Stimulated activated CD4-positive, alpha-beta T cell treated with anti-CD3 and anti-CD28 coated beads, Interleukin-2, amount 100 ng/mL, for 4 hours (primary cell): ENCODE measurements at regions not wholly inside any gene's neighbourhood (a gene's known extent, or its start where the extent isn't known, plus 50 kb on each side); places are given as distances from the start of the nearest gene placed in this dataset.

Source experiments
- DNase-seq: peaks from one replicate; pipeline ENCODE4 v3.0.0-alpha.2; 2020; ENCODE audit warnings: low read depth

GRCh38 chr10:131635564-131636015, 265.2 kb upstream of the PPP2R2D start:
- no peak for DNase-seq

- no peak for DNase-seq
Measured at GRCh38 chr10:131636116-131636515, 264.7 kb upstream of the PPP2R2D start.

- no peak for DNase-seq
Measured at GRCh38 chr10:131636841-131637724, 263.7 kb upstream of the PPP2R2D start.

GRCh38 chr10:131638049-131638879, 262.5 kb upstream of the PPP2R2D start:
- DNase-seq = no peak

- no peak for DNase-seq
Measured at GRCh38 chr10:131638880-131639278, 261.9 kb upstream of the PPP2R2D start.

GRCh38 chr10:131640045-131640644, 260.7 kb upstream of the PPP2R2D start:
- no peak for DNase-seq

GRCh38 chr10:131641231-131641630, 259.6 kb upstream of the PPP2R2D start:
- DNase-seq = no peak

- no peak for DNase-seq
Measured at GRCh38 chr10:131641898-131642297, 258.9 kb upstream of the PPP2R2D start.

GRCh38 chr10:131642966-131643365, 257.8 kb upstream of the PPP2R2D start:
- DNase-seq = no peak

- DNase-seq = no peak
Measured at GRCh38 chr10:131644289-131644688, 256.5 kb upstream of the PPP2R2D start.

- DNase-seq = no peak
Measured at GRCh38 chr10:131644864-131645658, 255.7 kb upstream of the PPP2R2D start.

- DNase-seq = no peak
Measured at GRCh38 chr10:131645756-131646155, 255.1 kb upstream of the PPP2R2D start.

- no peak for DNase-seq
Measured at GRCh38 chr10:131646551-131647525, 254.0 kb upstream of the PPP2R2D start.

GRCh38 chr10:131647789-131648188, 253.0 kb upstream of the PPP2R2D start:
- no peak for DNase-seq

- no peak for DNase-seq
Measured at GRCh38 chr10:131648386-131649020, 252.3 kb upstream of the PPP2R2D start.

GRCh38 chr10:131649617-131650016, 251.2 kb upstream of the PPP2R2D start:
- DNase-seq = no peak

- no peak for DNase-seq
Measured at GRCh38 chr10:131650169-131650705, 250.6 kb upstream of the PPP2R2D start.

- DNase-seq = no peak
Measured at GRCh38 chr10:131650771-131651673, 249.8 kb upstream of the PPP2R2D start.
